HEK293T (cell line): ENCODE measurements at regions not wholly inside any gene's neighbourhood (a gene's known extent, or its start where the extent isn't known, plus 50 kb on each side); places are given as distances from the start of the nearest gene placed in this dataset.

ENCODE experiments used
- CTCF ChIA-PET: fragments of 350-600 bp; formaldehyde crosslinking; extraction: SDS; loops from one replicate; lab custom pipeline; 2021; ENCODE audit warnings: antibody characterized with exemption, inconsistent platforms; lab: Yijun Ruan, JAX
- POLR2A ChIA-PET: fragments of 350-600 bp; formaldehyde crosslinking; extraction: SDS; loops from one replicate; lab custom pipeline; 2020; ENCODE audit warnings: antibody characterized with exemption, inconsistent platforms; lab: Yijun Ruan, JAX
- DNase-seq: peaks from one replicate; pipeline ENCODE4 v3.0.0; 2012; ENCODE audit warnings: mixed read lengths; ENCODE audit errors: extremely low spot score
- ARNT ChIP-seq: fragments of 450-650 bp; IDR thresholded peaks from 2 replicates; pipeline ENCODE4 v1.6.1; 2017; ENCODE audit warnings: mild to moderate bottlenecking
- BHLHE40 ChIP-seq: fragments of 450-650 bp; IDR thresholded peaks from 2 replicates; pipeline ENCODE4 v1.6.1; 2016; ENCODE audit warnings: mild to moderate bottlenecking, moderate library complexity, borderline replicate concordance
- CTBP1 ChIP-seq: fragments of 450-650 bp; IDR thresholded peaks from 2 replicates; pipeline ENCODE4 v1.6.1; 2016; ENCODE audit warnings: borderline replicate concordance
- ELF4 ChIP-seq: fragments of 450-650 bp; IDR thresholded peaks from 2 replicates; pipeline ENCODE4 v1.6.1; 2017; ENCODE audit warnings: antibody characterized with exemption
- FOXA1 ChIP-seq: fragments of 450-650 bp; IDR thresholded peaks from 2 replicates; pipeline ENCODE4 v1.6.1; 2016; ENCODE audit warnings: mild to moderate bottlenecking
- FOXK2 ChIP-seq: fragments of 450-650 bp; IDR thresholded peaks from 2 replicates; pipeline ENCODE4 v1.6.1; 2016; ENCODE audit warnings: mild to moderate bottlenecking
- FOXM1 ChIP-seq: fragments of 450-650 bp; IDR thresholded peaks from 2 replicates; pipeline ENCODE4 v1.6.1; 2017; ENCODE audit warnings: mild to moderate bottlenecking, borderline replicate concordance
- HDGF ChIP-seq: fragments of 450-650 bp; IDR thresholded peaks from 2 replicates; pipeline ENCODE4 v1.6.1; 2017; ENCODE audit warnings: antibody characterized with exemption, borderline replicate concordance
- L3MBTL2 ChIP-seq: fragments of 450-650 bp; conservative IDR thresholded peaks from 2 replicates; pipeline ENCODE4 v1.6.1; 2016; ENCODE audit warnings: mild to moderate bottlenecking
- LEF1 ChIP-seq: fragments of 450-650 bp; IDR thresholded peaks from 2 replicates; pipeline ENCODE4 v1.6.1; 2017; ENCODE audit warnings: mild to moderate bottlenecking, borderline replicate concordance
- NFRKB ChIP-seq: fragments of 450-650 bp; IDR thresholded peaks from 2 replicates; pipeline ENCODE4 v1.6.1; 2016; ENCODE audit warnings: mild to moderate bottlenecking, moderate library complexity
- SP1 ChIP-seq: fragments of 450-650 bp; IDR thresholded peaks from 2 replicates; pipeline ENCODE4 v1.6.1; 2017
- SUZ12 ChIP-seq: fragments of 450-650 bp; IDR thresholded peaks from 2 replicates; pipeline ENCODE4 v1.6.1; 2016; ENCODE audit warnings: mild to moderate bottlenecking
- TARDBP ChIP-seq: fragments of 450-650 bp; IDR thresholded peaks from 2 replicates; pipeline ENCODE4 v1.6.1; 2016
- ZNF384 ChIP-seq: fragments of 450-650 bp; IDR thresholded peaks from 2 replicates; pipeline ENCODE4 v1.6.1; 2016
- TF ChIP-seq, protein P1 (sequence below): fragments of 450-650 bp; IDR thresholded peaks from 2 replicates; pipeline ENCODE4 v1.6.1; 2016

DNA sequence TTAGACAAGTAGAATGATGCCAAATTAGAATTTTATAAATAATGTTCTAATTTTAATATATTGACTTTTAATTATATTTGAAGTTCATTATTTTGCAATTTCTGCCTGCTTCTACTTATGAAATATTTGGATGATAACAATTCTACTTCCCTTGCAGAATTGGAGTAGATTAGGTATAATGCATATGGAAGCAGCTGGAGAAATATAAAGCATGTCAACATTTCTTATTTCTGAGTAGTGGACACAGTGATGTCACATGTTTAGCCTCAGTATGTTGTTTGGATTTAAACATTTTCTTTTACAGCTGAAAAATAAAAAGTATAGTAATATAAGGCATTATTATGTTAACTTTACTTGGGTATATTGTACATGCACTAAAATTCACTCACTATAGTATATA lies 344.2 kb upstream of the E2F7 start:
- DNase-seq = no peak
- POLR2A ChIA-PET = no interaction called here
- TF ChIP-seq LEF1 (no peak), FOXA1 (no peak), HDGF (no peak), FOXM1 (no peak), NFRKB (no peak), L3MBTL2 (no peak), ZNF384 (no peak), SP1 (no peak), CTBP1 (no peak), ARNT (no peak), BHLHE40 (no peak), ELF4 (no peak), SUZ12 (no peak), FOXK2 (no peak), TARDBP (no peak)
- TF ChIP-seq, protein P1, sequence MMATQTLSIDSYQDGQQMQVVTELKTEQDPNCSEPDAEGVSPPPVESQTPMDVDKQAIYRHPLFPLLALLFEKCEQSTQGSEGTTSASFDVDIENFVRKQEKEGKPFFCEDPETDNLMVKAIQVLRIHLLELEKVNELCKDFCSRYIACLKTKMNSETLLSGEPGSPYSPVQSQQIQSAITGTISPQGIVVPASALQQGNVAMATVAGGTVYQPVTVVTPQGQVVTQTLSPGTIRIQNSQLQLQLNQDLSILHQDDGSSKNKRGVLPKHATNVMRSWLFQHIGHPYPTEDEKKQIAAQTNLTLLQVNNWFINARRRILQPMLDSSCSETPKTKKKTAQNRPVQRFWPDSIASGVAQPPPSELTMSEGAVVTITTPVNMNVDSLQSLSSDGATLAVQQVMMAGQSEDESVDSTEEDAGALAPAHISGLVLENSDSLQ = no peak
- CTCF ChIA-PET = no interaction called here

DNA sequence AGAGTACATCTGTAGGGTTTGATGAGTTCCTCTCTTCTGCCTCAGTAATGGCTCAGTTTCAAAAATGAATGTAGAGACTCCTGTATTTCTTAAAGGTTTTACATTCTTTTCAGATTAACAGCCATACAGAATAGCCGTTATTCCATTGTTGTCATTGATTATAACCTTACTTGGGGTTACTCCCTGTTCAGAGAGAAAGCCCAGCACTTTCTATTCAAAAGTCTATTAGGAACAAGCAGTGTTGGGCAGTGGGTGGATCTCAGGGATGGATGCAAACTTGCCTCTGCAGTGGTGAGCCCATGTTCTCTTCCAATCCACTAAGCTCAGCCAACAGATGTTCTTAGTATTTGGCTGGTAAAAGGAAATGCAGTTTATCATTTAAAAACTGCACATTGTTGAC lies 342.6 kb upstream of the E2F7 start:
- ChIA-PET CTCF (no interaction called here), POLR2A (no interaction called here)
- TF ChIP-seq, protein P1 = no peak
- TF ChIP-seq HDGF (no peak), SP1 (no peak), L3MBTL2 (no peak), NFRKB (no peak), SUZ12 (no peak), CTBP1 (no peak), FOXM1 (no peak)
- no peak for DNase-seq

DNA sequence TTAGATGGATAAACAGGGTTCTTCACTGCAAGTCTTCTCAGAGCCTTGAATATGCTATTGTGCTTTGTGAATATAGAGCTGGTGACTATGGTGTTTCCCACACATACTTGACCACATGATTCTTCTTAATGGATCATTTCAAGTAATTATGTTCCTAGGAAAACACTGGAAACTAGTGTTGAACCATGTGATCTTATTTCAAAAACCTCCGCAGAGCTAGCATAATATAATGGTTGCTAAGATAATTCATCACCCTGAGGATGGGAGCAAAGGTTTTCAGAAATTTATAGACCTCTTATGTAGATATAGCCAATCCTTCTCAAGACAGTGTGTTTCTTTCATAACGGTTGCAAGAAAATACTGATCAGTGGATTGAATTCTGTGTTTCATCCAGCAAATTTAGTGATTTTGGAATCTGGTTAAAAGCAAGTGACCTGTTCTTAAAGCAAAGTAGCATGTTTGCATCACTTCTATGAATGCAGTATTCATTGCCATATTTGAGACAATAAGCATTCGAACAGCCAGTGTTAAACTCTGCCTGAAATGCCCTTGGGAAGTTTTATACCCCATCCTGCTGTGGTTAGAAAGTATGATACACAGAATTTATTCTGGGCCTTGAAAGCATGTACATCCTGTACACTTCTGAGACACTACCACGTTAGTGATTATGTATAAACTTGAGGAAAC lies 341.0 kb upstream of the E2F7 start:
- ChIA-PET POLR2A (no interaction called here), CTCF (no interaction called here)

DNA sequence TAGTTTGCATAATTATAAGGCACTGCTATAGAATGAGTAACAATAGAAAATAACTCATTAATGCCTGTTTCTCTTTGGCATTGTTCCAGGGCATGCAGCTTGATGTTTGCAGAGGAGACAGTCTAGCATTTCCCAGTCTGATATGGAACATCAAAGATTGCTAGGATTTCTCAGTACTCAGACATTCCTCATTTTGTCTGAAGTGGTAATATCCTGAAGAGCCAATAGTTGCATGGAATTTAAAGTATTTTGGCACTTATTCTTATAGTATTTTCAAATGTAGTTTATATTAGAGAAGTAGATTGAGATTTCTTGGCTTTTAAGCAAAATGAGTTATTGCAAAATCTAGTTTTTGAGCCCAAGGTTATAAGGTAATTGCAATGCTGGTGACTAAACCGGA lies 337.3 kb upstream of the E2F7 start:
- CTCF ChIA-PET = no interaction called here
- DNase-seq = no peak
- TF ChIP-seq L3MBTL2 = no peak
- no peak for TF ChIP-seq ELF4
- TF ChIP-seq, protein P1 = no peak
- TF ChIP-seq CTBP1 = no peak
- no peak for TF ChIP-seq SUZ12
- no peak for TF ChIP-seq ZNF384
- no peak for TF ChIP-seq LEF1
- no peak for TF ChIP-seq FOXK2
- POLR2A ChIA-PET = no interaction called here

More for the DNA sequence above, 341.0 kb upstream of the E2F7 start:
- no peak for DNase-seq
- no peak for TF ChIP-seq FOXM1
- no peak for TF ChIP-seq ARNT
- TF ChIP-seq L3MBTL2 = no peak
- no peak for TF ChIP-seq CTBP1

DNA sequence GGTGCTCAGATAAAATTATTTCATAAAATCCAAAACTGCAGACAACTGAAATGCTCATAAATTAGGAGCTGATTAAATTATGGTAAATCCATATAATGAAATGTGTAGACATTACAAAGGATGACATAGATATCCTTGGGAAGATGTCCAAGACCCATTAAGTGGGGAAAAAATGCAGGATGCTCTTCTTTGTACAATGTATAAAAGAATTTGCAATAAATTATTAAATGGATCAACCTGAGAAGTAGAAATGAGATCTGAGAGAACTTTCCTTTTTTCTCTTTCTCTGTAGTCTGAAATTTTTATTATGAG lies 336.4 kb upstream of the E2F7 start:
- TF ChIP-seq ELF4 = no peak
- no peak for TF ChIP-seq BHLHE40
- TF ChIP-seq FOXA1 = no peak
- no peak for TF ChIP-seq L3MBTL2
- TF ChIP-seq FOXM1 = no peak
- TF ChIP-seq ZNF384 = no peak
- no peak for TF ChIP-seq FOXK2
- TF ChIP-seq, protein P1 = no peak
- TF ChIP-seq TARDBP = no peak
- no peak for TF ChIP-seq ARNT
- TF ChIP-seq LEF1 = no peak
- no peak for TF ChIP-seq NFRKB
- TF ChIP-seq SUZ12 = no peak
- no peak for TF ChIP-seq HDGF
- TF ChIP-seq CTBP1 = no peak
- no peak for TF ChIP-seq SP1
- ChIA-PET POLR2A (no interaction called here), CTCF (no interaction called here)
- DNase-seq = no peak

DNA sequence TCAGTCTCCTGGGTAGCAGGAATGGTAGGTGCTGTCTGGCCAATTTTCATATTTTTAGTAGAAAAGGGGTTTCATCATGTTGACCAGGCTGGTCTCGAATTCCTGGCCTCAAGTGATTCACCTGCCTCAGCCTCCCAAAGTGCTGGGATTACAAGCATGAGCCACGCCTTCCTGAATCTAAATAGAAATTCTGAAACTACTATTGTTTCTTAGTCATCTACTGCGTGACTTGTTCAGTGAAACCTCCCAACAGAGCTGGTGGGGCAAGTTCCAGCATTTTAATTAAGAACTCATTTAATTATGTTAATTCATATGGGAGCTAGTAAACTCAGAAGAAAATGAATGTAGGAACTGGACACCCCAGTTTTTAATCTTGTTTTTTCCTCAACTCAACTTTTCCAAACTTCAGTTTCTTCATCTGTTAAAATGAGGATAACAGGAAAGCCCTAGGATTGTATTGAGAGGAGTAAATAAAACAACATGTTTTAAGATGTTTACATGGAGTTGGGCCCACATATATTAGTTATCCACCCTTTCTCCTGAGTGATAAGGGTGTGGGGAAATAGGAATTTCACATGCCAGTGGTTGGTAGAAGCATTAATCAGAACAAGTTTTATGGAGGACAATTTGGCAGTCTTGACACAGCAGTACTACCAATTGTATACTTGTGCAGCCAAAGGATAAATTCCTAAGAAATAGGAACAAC lies 335.8 kb upstream of the E2F7 start:
- TF ChIP-seq SP1 (no peak), LEF1 (no peak), FOXK2 (no peak)
- DNase-seq = no peak
- ChIA-PET POLR2A (no interaction called here), CTCF (no interaction called here)
